ENCODE measurements at regions not wholly inside any gene's neighbourhood (a gene's known extent, or its start where the extent isn't known, plus 50 kb on each side); places are given as distances from the start of the nearest gene placed in this dataset.
"Not testable (repeated sequence)": the region's sequence is repeated elsewhere in the genome, so short reads cannot be mapped to it uniquely, and the experiment has no call there.

DNA sequence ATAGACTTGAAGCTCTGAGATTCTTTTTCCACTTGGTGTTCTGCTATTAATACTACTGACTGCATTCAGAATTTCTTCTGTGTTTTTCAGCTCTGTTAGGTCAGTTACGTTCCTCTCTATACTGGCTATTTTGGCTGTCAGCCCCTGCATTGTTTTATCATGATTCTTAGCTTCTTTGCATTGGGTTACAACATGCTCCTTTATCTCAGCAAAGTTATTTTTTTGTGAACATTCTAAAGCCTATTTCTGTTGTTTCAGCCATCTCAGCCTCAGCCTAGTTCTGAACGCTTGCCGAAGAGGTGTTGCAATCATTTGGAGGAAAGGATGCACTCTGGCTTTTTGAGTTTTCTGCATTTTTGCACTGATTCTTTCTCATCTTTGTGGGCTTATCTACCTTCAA is 201.5 kb upstream of the GNAI1 start:
- Histone ChIP-seq H3K4me3 (ENCODE audit: low read length) (no peak overlapping the region), H3K4me1 (ENCODE audit: control insufficient read depth, insufficient read depth, low read length) (no peaks in the 10 kb centered on the region), H3K27ac (ENCODE audit: low read depth, low read length) (no peak overlapping the region), H3K27me3 (ENCODE audit: control insufficient read depth, insufficient read depth, low read length) (no peaks in the 10 kb centered on the region), H3K36me3 (ENCODE audit: control insufficient read depth, insufficient read depth, low read length) (no peaks in the 10 kb centered on the region), H3K9ac (ENCODE audit: low read length) (no peak overlapping the region)

DNA sequence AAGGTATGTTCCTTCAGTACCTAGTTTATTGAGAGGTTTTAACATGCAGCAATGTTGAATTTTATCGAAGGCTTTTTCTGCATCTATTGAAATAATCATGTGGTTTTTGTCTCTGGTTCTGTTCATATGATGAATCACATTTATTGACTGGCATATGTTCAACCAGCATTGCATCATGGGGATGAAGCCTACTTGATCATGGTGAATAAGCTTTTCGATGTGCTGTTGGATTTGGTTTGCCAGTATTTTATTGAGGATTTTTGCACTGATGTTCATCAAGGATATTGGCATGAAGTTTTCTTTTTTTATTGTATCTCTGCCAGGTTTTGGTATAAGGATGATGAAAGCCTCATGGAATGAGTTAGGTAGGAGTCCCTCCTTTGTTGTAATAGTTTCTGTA is 204.0 kb upstream of the GNAI1 start:
- H3K4me1 ChIP-seq (ENCODE audit: control insufficient read depth, insufficient read depth, low read length), result no peaks in the 10 kb centered on the region
- H3K4me3 ChIP-seq (ENCODE audit: low read length), result no peak overlapping the region
- no peak overlapping the region for H3K27ac ChIP-seq (ENCODE audit: low read depth, low read length)
- H3K36me3 ChIP-seq (ENCODE audit: control insufficient read depth, insufficient read depth, low read length), result no peaks in the 10 kb centered on the region
- H3K27me3 ChIP-seq (ENCODE audit: control insufficient read depth, insufficient read depth, low read length), result no peaks in the 10 kb centered on the region
- H3K9ac ChIP-seq (ENCODE audit: low read length), result no peak overlapping the region

DNA sequence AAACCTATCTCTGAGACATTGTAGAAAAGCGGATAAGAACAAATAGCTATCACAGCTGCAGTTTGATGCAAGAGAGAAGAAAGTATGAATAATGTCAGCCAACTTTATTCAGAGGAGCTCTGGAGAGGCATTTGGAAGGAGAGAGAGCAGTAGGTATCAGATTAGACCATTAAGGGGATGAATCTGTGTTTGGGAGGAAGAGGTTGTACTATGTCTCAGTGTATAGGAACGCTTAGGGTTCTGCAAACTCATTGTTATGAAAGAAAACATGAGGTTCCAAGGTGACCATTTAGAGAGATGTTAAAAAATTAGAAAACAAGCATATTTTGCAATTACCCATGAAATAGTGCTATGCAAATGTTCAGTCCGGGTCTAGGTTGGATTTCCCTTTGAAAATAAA is 207.5 kb upstream of the GNAI1 start:
- Histone ChIP-seq H3K9ac (ENCODE audit: low read length) (no peak overlapping the region), H3K36me3 (ENCODE audit: control insufficient read depth, insufficient read depth, low read length) (no peaks in the 10 kb centered on the region), H3K4me1 (ENCODE audit: control insufficient read depth, insufficient read depth, low read length) (no peaks in the 10 kb centered on the region), H3K27ac (ENCODE audit: low read depth, low read length) (no peak overlapping the region), H3K4me3 (ENCODE audit: low read length) (no peak overlapping the region), H3K27me3 (ENCODE audit: control insufficient read depth, insufficient read depth, low read length) (no peaks in the 10 kb centered on the region)

DNA sequence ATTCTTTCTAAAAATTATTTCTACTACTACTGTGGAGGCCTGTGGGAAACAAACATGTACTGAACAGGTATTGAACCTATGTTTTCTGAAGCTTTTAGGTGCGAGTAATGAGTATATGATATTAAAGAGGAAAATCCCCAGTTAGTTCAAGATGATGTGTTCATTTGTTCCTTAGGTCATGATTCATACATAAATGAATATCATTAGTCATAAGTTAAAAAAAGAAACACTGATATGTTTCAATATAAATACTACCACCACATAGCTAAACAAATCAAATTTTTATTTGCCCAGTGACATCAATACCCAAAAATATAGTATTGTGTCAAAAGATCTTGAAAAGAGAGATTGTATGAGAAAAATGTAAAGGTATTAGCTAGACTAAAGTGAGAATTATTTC is 210.7 kb upstream of the GNAI1 start:
- Histone ChIP-seq H3K4me3 (ENCODE audit: low read length) (no peak overlapping the region), H3K4me1 (ENCODE audit: control insufficient read depth, insufficient read depth, low read length) (no peaks in the 10 kb centered on the region), H3K27ac (ENCODE audit: low read depth, low read length) (no peak overlapping the region), H3K36me3 (ENCODE audit: control insufficient read depth, insufficient read depth, low read length) (no peaks in the 10 kb centered on the region), H3K27me3 (ENCODE audit: control insufficient read depth, insufficient read depth, low read length) (no peaks in the 10 kb centered on the region), H3K9ac (ENCODE audit: low read length) (no peak overlapping the region)

DNA sequence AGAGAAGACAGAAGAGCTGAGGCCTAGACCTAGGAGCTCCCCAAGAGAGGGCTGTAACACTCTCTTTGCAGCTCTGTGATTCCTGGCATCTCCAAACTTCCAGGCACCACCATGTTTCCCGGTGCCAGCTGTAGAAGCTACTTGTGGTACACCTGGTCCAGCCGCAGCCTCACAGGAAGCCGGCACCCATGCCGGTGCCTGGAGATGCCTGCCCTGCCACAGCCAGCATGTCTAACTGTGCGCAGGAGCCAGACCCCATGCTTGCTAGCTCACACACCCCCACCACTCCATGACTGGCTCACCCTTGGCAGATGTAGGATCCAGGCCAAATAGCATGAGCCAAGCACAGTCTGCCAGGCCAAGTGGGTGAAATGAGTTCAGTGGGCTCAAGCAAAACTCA is 211.7 kb upstream of the GNAI1 start:
- Histone ChIP-seq H3K36me3 (ENCODE audit: control insufficient read depth, insufficient read depth, low read length) (no peaks in the 10 kb centered on the region), H3K27ac (ENCODE audit: low read depth, low read length) (no peak overlapping the region), H3K27me3 (ENCODE audit: control insufficient read depth, insufficient read depth, low read length) (no peaks in the 10 kb centered on the region)

DNA sequence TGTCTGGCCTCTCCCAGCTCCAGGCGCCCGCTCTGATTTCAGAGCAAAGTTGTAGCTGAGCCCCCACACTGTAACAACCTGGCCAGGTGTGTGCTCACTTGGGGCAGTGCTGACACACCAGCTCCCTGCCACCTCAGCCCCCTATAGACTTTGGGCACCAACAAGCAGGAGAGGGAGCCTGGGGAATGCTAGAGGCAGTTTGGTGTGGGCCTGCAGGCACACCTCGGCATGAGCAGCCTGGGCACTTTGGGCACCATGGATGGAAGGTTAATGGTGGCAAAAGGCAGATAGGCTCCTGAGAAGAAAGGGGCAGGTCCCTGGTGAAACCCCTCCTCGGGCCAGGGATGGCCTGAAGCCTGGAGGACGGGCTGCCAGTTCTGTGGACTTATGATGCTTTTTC is 212.7 kb upstream of the GNAI1 start:
- Histone ChIP-seq H3K4me3 (ENCODE audit: low read length) (no peak overlapping the region), H3K27ac (ENCODE audit: low read depth, low read length) (no peak overlapping the region), H3K9ac (ENCODE audit: low read length) (no peak overlapping the region), H3K4me1 (ENCODE audit: control insufficient read depth, insufficient read depth, low read length) (no peaks in the 10 kb centered on the region), H3K36me3 (ENCODE audit: control insufficient read depth, insufficient read depth, low read length) (no peaks in the 10 kb centered on the region), H3K27me3 (ENCODE audit: control insufficient read depth, insufficient read depth, low read length) (no peaks in the 10 kb centered on the region)

More for the DNA sequence above, 211.7 kb upstream of the GNAI1 start:
- Histone ChIP-seq H3K4me3 (ENCODE audit: low read length) (no peak overlapping the region), H3K4me1 (ENCODE audit: control insufficient read depth, insufficient read depth, low read length) (no peaks in the 10 kb centered on the region), H3K9ac (ENCODE audit: low read length) (no peak overlapping the region)

DNA sequence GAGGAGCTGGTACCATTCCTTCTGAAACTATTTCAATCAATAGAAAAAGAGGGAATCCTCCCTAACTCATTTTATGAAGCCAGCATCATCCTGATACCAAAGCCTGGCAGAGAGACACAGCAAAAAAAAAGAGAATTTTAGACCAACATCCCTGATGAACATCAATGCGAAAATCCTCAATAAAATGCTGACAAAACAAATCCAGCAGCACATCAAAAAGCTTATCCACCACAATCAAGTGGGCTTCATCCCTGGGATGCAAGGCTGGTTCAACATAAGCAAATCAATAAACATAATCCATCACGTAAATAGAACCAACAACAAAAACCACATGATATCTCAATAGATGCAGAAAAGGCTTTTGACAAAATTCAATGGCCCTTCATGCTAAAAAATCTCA is 216.0 kb upstream of the GNAI1 start:
- not testable (repeated sequence) for H3K9ac ChIP-seq (ENCODE audit: low read length); H3K4me1 ChIP-seq (ENCODE audit: control insufficient read depth, insufficient read depth, low read length); H3K27ac ChIP-seq (ENCODE audit: low read depth, low read length); H3K36me3 ChIP-seq (ENCODE audit: control insufficient read depth, insufficient read depth, low read length); H3K27me3 ChIP-seq (ENCODE audit: control insufficient read depth, insufficient read depth, low read length); H3K4me3 ChIP-seq (ENCODE audit: low read length)

DNA sequence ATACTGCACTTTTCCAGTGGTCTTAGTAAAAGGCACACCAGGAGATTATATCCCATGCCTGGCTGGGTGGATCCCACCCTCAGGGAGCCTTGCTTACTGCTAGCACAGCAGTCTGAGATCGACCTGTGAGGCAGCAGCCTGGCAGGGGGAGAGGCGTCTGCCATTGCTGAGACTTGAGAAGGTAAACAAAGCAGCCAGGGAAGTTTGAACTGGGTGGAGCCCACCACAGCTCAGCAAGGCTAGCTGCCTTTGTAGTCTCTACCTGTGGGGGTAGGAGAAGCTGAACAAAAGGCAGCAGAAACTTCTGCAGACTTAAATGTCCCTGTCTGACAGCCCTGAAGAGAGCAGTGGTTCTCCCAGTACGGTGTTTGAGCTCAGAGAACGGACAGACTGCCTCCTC is 219.3 kb upstream of the GNAI1 start:
- not testable (repeated sequence) for H3K9ac ChIP-seq (ENCODE audit: low read length); H3K4me3 ChIP-seq (ENCODE audit: low read length); H3K4me1 ChIP-seq (ENCODE audit: control insufficient read depth, insufficient read depth, low read length); H3K27me3 ChIP-seq (ENCODE audit: control insufficient read depth, insufficient read depth, low read length); H3K36me3 ChIP-seq (ENCODE audit: control insufficient read depth, insufficient read depth, low read length); H3K27ac ChIP-seq (ENCODE audit: low read depth, low read length)

DNA sequence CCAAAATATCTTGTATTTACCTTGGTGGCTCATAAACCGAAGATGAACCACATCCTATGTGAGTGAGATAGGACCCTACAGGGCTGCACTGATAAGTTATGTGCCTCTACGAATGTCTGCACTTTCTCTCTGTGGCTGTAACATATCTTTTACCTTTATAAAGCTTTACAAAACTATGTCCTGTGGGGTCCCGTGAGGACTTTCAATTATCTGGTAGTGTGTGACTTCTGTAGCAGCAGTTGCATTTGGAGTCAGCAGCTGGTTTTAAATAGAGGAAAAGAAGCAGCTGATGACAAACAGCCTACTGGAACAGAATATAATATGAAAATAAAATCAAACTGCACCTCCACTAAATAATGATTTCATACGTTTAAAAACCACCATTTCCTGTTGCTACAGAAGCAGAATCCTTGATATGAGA is 222.4 kb upstream of the GNAI1 start:
- Histone ChIP-seq H3K4me1 (ENCODE audit: control insufficient read depth, insufficient read depth, low read length) (no peaks in the 10 kb centered on the region), H3K27me3 (ENCODE audit: control insufficient read depth, insufficient read depth, low read length) (no peaks in the 10 kb centered on the region), H3K36me3 (ENCODE audit: control insufficient read depth, insufficient read depth, low read length) (no peaks in the 10 kb centered on the region), H3K4me3 (ENCODE audit: low read length) (no peak overlapping the region), H3K9ac (ENCODE audit: low read length) (no peak overlapping the region), H3K27ac (ENCODE audit: low read depth, low read length) (no peak overlapping the region)

DNA sequence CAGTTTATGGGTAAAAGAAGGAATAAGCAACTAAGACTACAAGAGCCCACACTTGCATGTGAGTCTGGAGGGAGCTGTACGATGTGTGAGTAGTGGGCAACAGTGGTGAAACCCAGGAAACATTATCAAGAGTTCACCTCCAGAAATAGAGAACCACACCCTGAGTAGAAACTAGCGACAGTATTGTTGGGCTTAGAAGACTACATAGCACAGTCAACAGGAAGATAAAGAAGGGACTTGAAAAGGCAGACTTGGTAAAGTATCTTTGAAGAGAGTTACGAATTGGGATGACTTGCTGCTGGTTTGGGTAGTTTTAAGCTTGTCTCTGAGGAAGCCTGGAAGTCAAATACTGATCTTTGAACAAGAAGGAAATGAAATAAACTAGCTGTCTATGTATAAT is 223.2 kb upstream of the GNAI1 start:
- no peaks in the 10 kb centered on the region for H3K36me3 ChIP-seq (ENCODE audit: control insufficient read depth, insufficient read depth, low read length)
- H3K27me3 ChIP-seq (ENCODE audit: control insufficient read depth, insufficient read depth, low read length), result no peaks in the 10 kb centered on the region
- H3K4me3 ChIP-seq (ENCODE audit: low read length), result no peak overlapping the region
- H3K9ac ChIP-seq (ENCODE audit: low read length), result no peak overlapping the region
- H3K4me1 ChIP-seq (ENCODE audit: control insufficient read depth, insufficient read depth, low read length), result no peaks in the 10 kb centered on the region
- H3K27ac ChIP-seq (ENCODE audit: low read depth, low read length), result no peak overlapping the region

DNA sequence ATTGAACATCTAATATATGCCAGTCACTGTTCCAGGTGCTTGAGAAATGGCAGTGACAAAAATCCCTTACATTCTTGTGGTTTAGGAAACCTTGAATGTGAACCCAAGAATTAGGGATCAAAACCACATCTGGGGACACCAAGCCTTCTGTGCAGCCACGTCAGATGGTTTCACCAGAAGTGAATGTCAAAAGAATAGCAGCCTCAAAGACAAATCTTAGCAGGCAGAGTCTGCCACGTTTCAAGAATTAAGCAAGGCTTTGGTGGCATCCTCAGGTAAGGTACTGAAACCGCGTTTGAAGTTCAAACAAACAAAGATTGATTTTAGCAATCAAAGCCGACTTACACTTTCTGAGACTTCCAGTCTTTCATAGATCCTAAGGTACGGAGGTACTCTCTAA is 225.5 kb upstream of the GNAI1 start:
- Histone ChIP-seq H3K27ac (ENCODE audit: low read depth, low read length) (no peak overlapping the region), H3K36me3 (ENCODE audit: control insufficient read depth, insufficient read depth, low read length) (no peaks in the 10 kb centered on the region), H3K4me1 (ENCODE audit: control insufficient read depth, insufficient read depth, low read length) (no peaks in the 10 kb centered on the region), H3K4me3 (ENCODE audit: low read length) (no peak overlapping the region), H3K9ac (ENCODE audit: low read length) (no peak overlapping the region), H3K27me3 (ENCODE audit: control insufficient read depth, insufficient read depth, low read length) (no peaks in the 10 kb centered on the region)

DNA sequence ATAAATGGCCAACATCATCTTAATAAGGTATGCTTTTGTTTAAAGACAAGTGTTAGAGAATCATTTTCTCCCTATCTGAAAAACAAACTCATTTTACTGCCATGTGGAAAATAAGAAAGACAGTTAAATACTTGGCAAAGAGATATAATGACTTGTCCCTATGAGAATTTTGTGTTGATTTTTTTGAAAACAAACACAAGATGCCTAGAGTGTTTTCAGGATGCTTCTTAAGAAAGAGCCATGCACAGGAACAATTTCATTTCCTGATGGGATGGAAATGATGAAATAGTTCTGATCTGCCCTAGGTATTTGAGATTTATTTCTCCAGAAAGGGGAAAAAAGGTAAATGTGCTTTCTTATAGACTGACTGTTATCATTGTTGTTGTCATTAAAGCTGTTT is 237.5 kb upstream of the GNAI1 start:
- no peak overlapping the region for H3K9ac ChIP-seq (ENCODE audit: low read length)
- H3K27ac ChIP-seq (ENCODE audit: low read depth, low read length), result no peak overlapping the region
- no peaks in the 10 kb centered on the region for H3K4me1 ChIP-seq (ENCODE audit: control insufficient read depth, insufficient read depth, low read length)
- no peak overlapping the region for H3K4me3 ChIP-seq (ENCODE audit: low read length)
- no peaks in the 10 kb centered on the region for H3K36me3 ChIP-seq (ENCODE audit: control insufficient read depth, insufficient read depth, low read length)
- no peaks in the 10 kb centered on the region for H3K27me3 ChIP-seq (ENCODE audit: control insufficient read depth, insufficient read depth, low read length)

DNA sequence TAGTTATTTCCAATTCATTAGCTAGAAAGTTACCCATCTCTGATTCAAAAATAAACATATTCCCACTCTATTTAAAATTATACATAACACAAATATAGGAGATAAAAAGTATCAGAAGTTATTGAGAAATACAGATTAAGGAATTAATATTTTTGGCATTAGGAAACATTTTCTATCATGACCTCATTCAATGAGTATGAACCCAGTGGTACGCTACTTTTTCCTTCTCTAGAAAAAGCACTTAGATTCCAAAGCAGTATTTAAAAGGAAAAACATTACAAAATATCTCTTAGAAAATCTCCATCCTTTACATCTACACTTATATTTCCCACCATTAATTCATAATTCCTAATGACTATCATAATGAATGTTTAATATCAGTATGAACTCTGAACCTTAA is 240.6 kb upstream of the GNAI1 start:
- Histone ChIP-seq H3K4me3 (ENCODE audit: low read length) (no peak overlapping the region), H3K27me3 (ENCODE audit: control insufficient read depth, insufficient read depth, low read length) (no peaks in the 10 kb centered on the region), H3K4me1 (ENCODE audit: control insufficient read depth, insufficient read depth, low read length) (no peaks in the 10 kb centered on the region), H3K27ac (ENCODE audit: low read depth, low read length) (no peak overlapping the region), H3K9ac (ENCODE audit: low read length) (no peak overlapping the region), H3K36me3 (ENCODE audit: control insufficient read depth, insufficient read depth, low read length) (no peaks in the 10 kb centered on the region)

DNA sequence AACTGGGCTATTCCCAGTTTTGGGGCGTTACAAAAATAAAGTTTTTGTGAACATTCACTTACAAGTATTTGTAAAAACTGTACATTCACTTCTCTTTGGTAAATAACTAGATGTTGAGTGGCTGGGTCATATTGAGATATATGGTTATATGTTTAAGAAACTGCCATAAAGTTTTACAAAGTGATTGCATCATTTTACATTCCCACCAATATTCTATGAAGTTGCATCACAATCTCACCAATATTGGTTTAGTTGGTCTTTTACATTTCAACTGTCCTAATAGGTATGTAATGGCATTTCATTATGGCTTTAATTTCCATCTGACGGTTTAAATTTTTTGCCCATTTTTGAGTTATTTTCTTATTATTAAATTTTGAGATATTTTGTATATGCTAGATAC is 251.7 kb upstream of the GNAI1 start:
- H3K4me3 ChIP-seq (ENCODE audit: low read length), result no peak overlapping the region
- H3K36me3 ChIP-seq (ENCODE audit: control insufficient read depth, insufficient read depth, low read length), result no peaks in the 10 kb centered on the region
- H3K4me1 ChIP-seq (ENCODE audit: control insufficient read depth, insufficient read depth, low read length), result no peaks in the 10 kb centered on the region
- no peaks in the 10 kb centered on the region for H3K27me3 ChIP-seq (ENCODE audit: control insufficient read depth, insufficient read depth, low read length)
- no peak overlapping the region for H3K27ac ChIP-seq (ENCODE audit: low read depth, low read length)
- no peak overlapping the region for H3K9ac ChIP-seq (ENCODE audit: low read length)

Measured in rectal smooth muscle tissue (tissue), 1 donor.